HCT116 (cell line): ENCODE measurements at regions not wholly inside any gene's neighbourhood (a gene's known extent, or its start where the extent isn't known, plus 50 kb on each side); places are given as distances from the start of the nearest gene placed in this dataset.

Experiments used
- ATAC-seq: fragments of 200-7000 bp; cut with Tn5 transposase; 2 replicates; pipeline ENCODE4 v1.9.1; 2020; ENCODE audit warnings: mild to moderate bottlenecking, moderate library complexity
- BruUV-seq: library from RNA; stranded (reverse); fragments of 400-500 nt; replicated peaks from 2 replicates; lab custom pipeline; 2021; lab: Mats Ljungman, UMichigan
- CTCF ChIA-PET: fragments of 300-600 bp; sonication (Branson Sonifier 250); formaldehyde crosslinking; loops from one replicate; lab custom pipeline; 2021; ENCODE audit warnings: antibody characterized with exemption; lab: Charles Lee
- POLR2A ChIA-PET: fragments of 300-600, 350-600 bp; sonication (Branson Sonifier 250); formaldehyde crosslinking; loops from one replicate; lab custom pipeline; 2021; ENCODE audit warnings: antibody characterized with exemption; lab: Charles Lee
- RAD21 ChIA-PET, 2 experiments: fragments of 300-600 bp; sonication (Branson Sonifier 250); formaldehyde crosslinking; loops; one replicate each; lab custom pipeline; 2023; ENCODE audit warnings: low total read pairs in 2 of 2; ENCODE audit not compliant: uncharacterized antibody in 2 of 2, unreplicated experiment in 2 of 2, low non-redundant PET in 1 of 2; lab: Charles Lee
- DNase-seq: peaks from one replicate; pipeline ENCODE4 v3.0.0-alpha.2; 2010; ENCODE audit warnings: low read depth, low spot score
- H2AFZ ChIP-seq: fragments of 200-600 bp; shearing (Covaris generic), sonication (generic); 2 replicates; pipeline ENCODE4 v1.6.1; 2017; ENCODE audit warnings: low read depth, mixed run types, mixed read lengths, antibody characterized with exemption, low read length; ENCODE audit not compliant: poor library complexity, severe bottlenecking
- H3K27ac ChIP-seq: 2 replicates; pipeline ENCODE4 v1.5.1; 2012; ENCODE audit warnings: low read depth, low read length
- H3K27me3 ChIP-seq: fragments of 200-600 bp; sonication (generic); 2 replicates; pipeline ENCODE4 v1.6.1; 2016; ENCODE audit warnings: mixed run types, low read length, mixed read lengths; ENCODE audit not compliant: insufficient read depth
- H3K36me3 ChIP-seq, 2 experiments: fragments of 200-500 bp in 1 of 2; fragments of 200-600 bp in 1 of 2; sonication (Bioruptor generic) in 1 of 2; sonication (generic) in 1 of 2; 2 replicates each; pipeline versions ENCODE4 v1.5.1 to v1.6.1; 2014 to 2016; ENCODE audit warnings: low read length in 2 of 2, inconsistent platforms in 1 of 2, mixed read lengths in 1 of 2, mixed run types in 1 of 2; ENCODE audit not compliant: insufficient read depth in 2 of 2, control insufficient read depth in 1 of 2
- H3K4me1 ChIP-seq, 2 experiments: fragments of 200-600 bp in 1 of 2; sonication (generic) in 1 of 2; 2 replicates each; pipeline versions ENCODE4 v1.5.1 to v1.6.1; 2012 to 2017; ENCODE audit warnings: low read length in 2 of 2, inconsistent platforms in 1 of 2, mild to moderate bottlenecking in 1 of 2, mixed read lengths in 1 of 2, mixed run types in 1 of 2, moderate library complexity in 1 of 2; ENCODE audit not compliant: insufficient read depth in 2 of 2, control insufficient read depth in 1 of 2
- H3K4me2 ChIP-seq: fragments of 200-600 bp; sonication (generic); 2 replicates; pipeline ENCODE4 v1.6.1; 2017; ENCODE audit warnings: mixed run types, low read length, mixed read lengths
- H3K4me3 ChIP-seq, 2 experiments: fragments of 200-600 bp in 1 of 2; sonication (generic) in 1 of 2; replicated peaks in 1 of 2; 2 replicates each; pipeline ENCODE4 v1.5.1; 2011 to 2016; ENCODE audit warnings: low read length in 2 of 2, control low read depth in 1 of 2, low read depth in 1 of 2, mild to moderate bottlenecking in 1 of 2, mixed read lengths in 1 of 2, mixed run types in 1 of 2
- H3K79me2 ChIP-seq: fragments of 200-600 bp; sonication (generic); 2 replicates; pipeline ENCODE4 v1.6.1; 2017; ENCODE audit warnings: mild to moderate bottlenecking, mixed run types, low read length, moderate library complexity, mixed read lengths; ENCODE audit not compliant: insufficient read depth
- H3K9ac ChIP-seq: fragments of 200-600 bp; sonication (generic); 2 replicates; pipeline ENCODE4 v1.6.1; 2016; ENCODE audit warnings: low read length, mixed read lengths
- H3K9me2 ChIP-seq: fragments of 200-600 bp; sonication (generic), shearing (Covaris generic); 2 replicates; pipeline ENCODE4 v1.6.1; 2017; ENCODE audit warnings: mixed run types, mild to moderate bottlenecking, moderate library complexity; ENCODE audit not compliant: insufficient read depth
- H3K9me3 ChIP-seq, 2 experiments: fragments of 200-500 bp in 1 of 2; fragments of 200-600 bp in 1 of 2; sonication (Bioruptor generic) in 1 of 2; sonication (generic) in 1 of 2; 2 replicates each; pipeline ENCODE4 v1.6.1; 2014 to 2017; ENCODE audit warnings: low read length in 2 of 2, mixed read lengths in 2 of 2, inconsistent platforms in 1 of 2, low read depth in 1 of 2, mild to moderate bottlenecking in 1 of 2, mixed run types in 1 of 2, moderate library complexity in 1 of 2; ENCODE audit not compliant: control insufficient read depth in 1 of 2, insufficient read depth in 1 of 2
- H4K20me1 ChIP-seq: fragments of 200-600 bp; sonication (generic), shearing (Covaris generic); 2 replicates; pipeline ENCODE4 v1.6.1; 2017; ENCODE audit warnings: mixed run types, mild to moderate bottlenecking, moderate library complexity; ENCODE audit not compliant: insufficient read depth
- ATF3 ChIP-seq: IDR thresholded peaks from 2 replicates; pipeline ENCODE4 v1.6.1; 2012
- CBX3 ChIP-seq: IDR thresholded peaks from 2 replicates; pipeline ENCODE4 v1.6.1; 2012; ENCODE audit warnings: low read depth
- CTCF ChIP-seq, 3 experiments: fragments of 200-600 bp in 1 of 3; sonication (generic) in 1 of 3; IDR thresholded peaks in 2 of 3; conservative IDR thresholded peaks in 1 of 3; 2 replicates each; pipeline ENCODE4 v1.5.1; 2012 to 2017; ENCODE audit warnings: low read depth in 2 of 3, low read length in 2 of 3, antibody characterized with exemption in 1 of 3, borderline replicate concordance in 1 of 3, control low read depth in 1 of 3, mild to moderate bottlenecking in 1 of 3, mixed read lengths in 1 of 3, mixed run types in 1 of 3, moderate library complexity in 1 of 3; ENCODE audit not compliant: insufficient read depth in 1 of 3
- EZH2 ChIP-seq: fragments of 200-600 bp; sonication (generic); IDR thresholded peaks from 2 replicates; pipeline ENCODE4 v1.6.1; 2017; ENCODE audit warnings: antibody characterized with exemption, mixed run types
- EZH2phosphoT487 ChIP-seq: fragments of 200-600 bp; IDR thresholded peaks from 2 replicates; pipeline ENCODE4 v1.6.1; 2018; ENCODE audit warnings: antibody characterized with exemption, borderline replicate concordance
- FOSL1 ChIP-seq: IDR thresholded peaks from 2 replicates; pipeline ENCODE4 v1.6.1; 2012; ENCODE audit warnings: low read depth
- JUND ChIP-seq: IDR thresholded peaks from 2 replicates; pipeline ENCODE4 v1.6.1; 2012
- SIN3A ChIP-seq: IDR thresholded peaks from 2 replicates; pipeline ENCODE4 v1.6.1; 2012; ENCODE audit warnings: low read depth
- SP1 ChIP-seq: IDR thresholded peaks from 2 replicates; pipeline ENCODE4 v1.6.1; 2012; ENCODE audit warnings: low read depth
- SRF ChIP-seq: IDR thresholded peaks from 2 replicates; pipeline ENCODE4 v1.6.1; 2012; ENCODE audit warnings: low read depth
- TCF7L2 ChIP-seq: IDR thresholded peaks from 2 replicates; pipeline ENCODE4 v1.7.0; 2011; ENCODE audit warnings: borderline replicate concordance, inconsistent platforms; ENCODE audit not compliant: insufficient read depth, insufficient read length; ENCODE audit errors: extremely low read depth
- YY1 ChIP-seq: IDR thresholded peaks from 2 replicates; pipeline ENCODE4 v1.6.1; 2011; ENCODE audit warnings: low read length, low read depth, moderate library complexity, mild to moderate bottlenecking; ENCODE audit not compliant: insufficient replicate concordance; ENCODE audit errors: extremely low read depth
- ZNF274 ChIP-seq: fragments of 200-500 bp; sonication (Bioruptor generic); IDR thresholded peaks from 2 replicates; pipeline ENCODE4 v1.6.1; 2014; ENCODE audit warnings: mild to moderate bottlenecking, low read depth, low read length, inconsistent platforms
- intact Hi-C: fragments of 100-400 bp; cut with micrococcal nuclease; formaldehyde crosslinking; loops from 2 replicates; pipeline ENCODE4 v1.10.0; 2022

- no peak overlapping the region for H3K27ac ChIP-seq
- no peak overlapping the region for H3K9ac ChIP-seq
- no peak overlapping the region for H3K4me3 ChIP-seq
- RAD21 ChIA-PET = no interaction called here
- POLR2A ChIA-PET = no interaction called here
- H3K27me3 ChIP-seq = no peaks in the 10 kb centered on the region
- no peaks in the 10 kb centered on the region for H3K9me3 ChIP-seq
- no TSS peak for BruUV-seq
- intact Hi-C loops = no loop called here
- ATAC-seq (no peak), DNase-seq (no peak)
- CTCF ChIA-PET = no interaction called here
- H3K36me3 ChIP-seq = no peaks in the 10 kb centered on the region
- no peaks in the 10 kb centered on the region for H3K9me2 ChIP-seq
- H3K4me2 ChIP-seq = no peak overlapping the region
- TF ChIP-seq SRF = no peak
- no peak for TF ChIP-seq CTCF (IDR thresholded peaks at IDR 0.05 in 2 of 3, conservative IDR thresholded peaks at IDR 0.05 in 1 of 3; ENCODE audit: borderline replicate concordance in 1 of 3, insufficient read depth in 1 of 3, low read depth in 2 of 3, low read length in 2 of 3)
- no peak for TF ChIP-seq CBX3
- no peak for TF ChIP-seq FOSL1
- TF ChIP-seq ZNF274 = no peak
- TF ChIP-seq ATF3 = no peak
- no peak for TF ChIP-seq SIN3A
- no peak for TF ChIP-seq EZH2
- no peak for TF ChIP-seq EZH2phosphoT487
- no peak for TF ChIP-seq JUND
- no peak for TF ChIP-seq TCF7L2
- no peak for TF ChIP-seq YY1
- no peak for TF ChIP-seq SP1
- H3K79me2 ChIP-seq = no peaks in the 10 kb centered on the region
- no peak overlapping the region for H2AFZ ChIP-seq
- H3K4me1 ChIP-seq = no peaks in the 10 kb centered on the region
- H4K20me1 ChIP-seq = no peaks in the 10 kb centered on the region
These were observed 296.8 kb upstream of the SHH start for GRCh38 chr7:156109076-156109475.
